GM18867 (cell line): ENCODE measurements at regions not wholly inside any gene's neighbourhood (a gene's known extent, or its start where the extent isn't known, plus 50 kb on each side); places are given as distances from the start of the nearest gene placed in this dataset.

ENCODE experiments used
- ATAC-seq: cut with Tn5 transposase; IDR thresholded peaks from one replicate; pipeline ENCODE4 v1.9.1; 2021; ENCODE audit warnings: mild to moderate bottlenecking, moderate library complexity; ENCODE audit not compliant: unreplicated experiment

GRCh38 chr18:8499810-8500675 lies 109.2 kb upstream of the RAB12 start:
- ATAC-seq: no peak

- ATAC-seq: no peak
Observed at GRCh38 chr18:8501044-8501443, 108.2 kb upstream of the RAB12 start.

- no peak for ATAC-seq
Observed at GRCh38 chr18:8503248-8503647, 106.0 kb upstream of the RAB12 start.

GRCh38 chr18:8504424-8504823 lies 104.8 kb upstream of the RAB12 start:
- ATAC-seq: no peak

- ATAC-seq: no peak
Observed at GRCh38 chr18:8504880-8505435, 104.3 kb upstream of the RAB12 start.

- no peak for ATAC-seq
Observed at GRCh38 chr18:8506251-8507049, 102.8 kb upstream of the RAB12 start.

GRCh38 chr18:8507361-8507760 lies 101.9 kb upstream of the RAB12 start:
- no peak for ATAC-seq

- no peak for ATAC-seq
Observed at GRCh38 chr18:8507915-8508705, 101.1 kb upstream of the RAB12 start.

- ATAC-seq: no peak
Observed at GRCh38 chr18:8513249-8513648, 96.0 kb upstream of the RAB12 start.

GRCh38 chr18:8514409-8514808 lies 94.8 kb upstream of the RAB12 start:
- no peak for ATAC-seq

- no peak for ATAC-seq
Observed at GRCh38 chr18:8515142-8515865, 93.9 kb upstream of the RAB12 start.

- no peak for ATAC-seq
Observed at GRCh38 chr18:8516371-8517250, 92.6 kb upstream of the RAB12 start.

- ATAC-seq: no peak
Observed at GRCh38 chr18:8517276-8517675, 92.0 kb upstream of the RAB12 start.

GRCh38 chr18:8519102-8519501 lies 90.1 kb upstream of the RAB12 start:
- ATAC-seq: no peak

GRCh38 chr18:8520266-8520665 lies 89.0 kb upstream of the RAB12 start:
- no peak for ATAC-seq

- no peak for ATAC-seq
Observed at GRCh38 chr18:8522756-8523155, 86.5 kb upstream of the RAB12 start.

- ATAC-seq: no peak
Observed at GRCh38 chr18:8525692-8526091, 83.5 kb upstream of the RAB12 start.

- no peak for ATAC-seq
Observed at GRCh38 chr18:8526332-8526731, 82.9 kb upstream of the RAB12 start.

- ATAC-seq: no peak
Observed at GRCh38 chr18:8529609-8530008, 79.6 kb upstream of the RAB12 start.
